Psoas muscle (tissue), 7 donors: ENCODE measurements at regions not wholly inside any gene's neighbourhood (a gene's known extent, or its start where the extent isn't known, plus 50 kb on each side); places are given as distances from the start of the nearest gene placed in this dataset.

Source experiments
- ATAC-seq, 4 donors: fragments of 200-7000 bp; cut with Tn5 transposase; one replicate each; pipeline ENCODE4 v1.9.1; 2020; ENCODE audit warnings: moderate library complexity in 3 of 4, mild to moderate bottlenecking in 2 of 4
- DNase-seq, 2 donors: peaks; one replicate each; pipeline ENCODE4 v3.0.0-alpha.2; 2020
- H3K27ac ChIP-seq: fragments of 200-600 bp; one replicate; pipeline ENCODE4 v1.8.0; 2022
- H3K27me3 ChIP-seq, 3 donors: fragments of 200-600 bp in 1 of 3; one replicate each; pipeline versions ENCODE4 v1.6.1 to v1.8.0; 2013 to 2022; ENCODE audit warnings: low read length in 2 of 3, mild to moderate bottlenecking in 2 of 3, moderate library complexity in 1 of 3; ENCODE audit not compliant: insufficient read depth in 3 of 3
- H3K36me3 ChIP-seq, 2 donors: fragments of 200-600 bp in 1 of 2; one replicate each; pipeline versions ENCODE4 v1.6.1 to v1.8.0; 2013 to 2022; ENCODE audit warnings: low read depth in 1 of 2, mild to moderate bottlenecking in 1 of 2, moderate library complexity in 1 of 2; ENCODE audit not compliant: insufficient read depth in 1 of 2
- H3K4me1 ChIP-seq: fragments of 200-600 bp; one replicate; pipeline ENCODE4 v1.8.0; 2022
- H3K4me3 ChIP-seq: fragments of 200-600 bp; one replicate; pipeline ENCODE4 v1.8.0; 2022; ENCODE audit warnings: mild to moderate bottlenecking
- H3K9me3 ChIP-seq: fragments of 200-600 bp; one replicate; pipeline ENCODE4 v1.8.0; 2022
- CTCF ChIP-seq: fragments of 200-600 bp; IDR thresholded peaks from one replicate; pipeline ENCODE4 v1.8.0; 2022; ENCODE audit warnings: antibody characterized with exemption
- WGBS, 3 donors: extraction: QIAGEN DNeasy Blood & Tissue Kit; methylation state at CpG; one replicate each; pipeline versions ENCODE4 v1.1.6 to v1.1.7; 2013; 5-methylcytosine and 5-hydroxymethylcytosine counted together
- intact Hi-C, 2 donors: fragments of 100-400 bp; cut with DNase I; formaldehyde crosslinking; loops; one replicate each; pipeline versions ENCODE4 v1.11.0 to v1.14.2; 2022
- donor health status: healthy with polysubstance abuse.
- donor health status: DM: no; HTN: no; CAD: no; lungs with moderate emphysema.
- donor health status: Bipolar disorder and iron deficiency.
- donor health status: healthy.
- donor health status: DM: yes; HTN: yes; CAD: no.
- donor health status: DM: no; HTN: no; CAD: no.
- donor health status: DM: yes; HTN: yes; CAD: no.

- intact Hi-C loops, result no loop called here
- H3K9me3 ChIP-seq, result no peaks in the 10 kb centered on the region
- no peak for TF ChIP-seq CTCF
- H3K27me3 ChIP-seq, result no peaks in the 10 kb centered on the region
- H3K27ac ChIP-seq, result no peak overlapping the region
- WGBS, 3 donors, result 38 to 45% (median 39%) methylated on average over 2 of the region's 2 CpGs
- H3K4me3 ChIP-seq, result no peak overlapping the region
- no peaks in the 10 kb centered on the region for H3K36me3 ChIP-seq
- ATAC-seq, result no peak
- DNase-seq, result no peak
- H3K4me1 ChIP-seq, result no peaks in the 10 kb centered on the region
Measured at GRCh38 chr4:28565396-28565795, 1704.8 kb downstream of the STIM2 start.

- TF ChIP-seq CTCF, result no peak
- ATAC-seq (no peak), DNase-seq (no peak)
- Histone ChIP-seq H3K27ac (no peak overlapping the region), H3K9me3 (no peaks in the 10 kb centered on the region), H3K27me3 (no peaks in the 10 kb centered on the region), H3K4me1 (no peaks in the 10 kb centered on the region), H3K4me3 (no peak overlapping the region), H3K36me3 (no peaks in the 10 kb centered on the region)
- intact Hi-C loops, result no loop called here
- 75 to 79% (median 78%) methylated on average over 2 of the region's 2 CpGs for whole genome bisulfite sequencing, 3 donors
Measured at GRCh38 chr4:28600958-28601357, 1740.3 kb downstream of the STIM2 start.

- DNase-seq, result no peak
- TF ChIP-seq CTCF, result no peak
- no peaks in the 10 kb centered on the region for H3K27me3 ChIP-seq
- no peaks in the 10 kb centered on the region for H3K36me3 ChIP-seq
- no peak overlapping the region for H3K4me3 ChIP-seq
- intact Hi-C loops, result no loop called here
- no peaks in the 10 kb centered on the region for H3K4me1 ChIP-seq
- H3K27ac ChIP-seq, result no peak overlapping the region
- H3K9me3 ChIP-seq, result no peaks in the 10 kb centered on the region
- WGBS, 3 donors, result 50 to 70% (median 52%) methylated on average over 3 of the region's 3 CpGs
- ATAC-seq, result no peak
Measured at GRCh38 chr4:28621591-28621990, 1761.0 kb downstream of the STIM2 start.

- Histone ChIP-seq H3K27ac (no peak overlapping the region), H3K4me1 (no peaks in the 10 kb centered on the region), H3K9me3 (no peaks in the 10 kb centered on the region), H3K36me3 (no peaks in the 10 kb centered on the region), H3K27me3 (no peaks in the 10 kb centered on the region), H3K4me3 (no peak overlapping the region)
- WGBS, 3 donors, result 85 to 92% (median 90%) methylated on average over 3 of the region's 3 CpGs
- DNase-seq, result no peak
- TF ChIP-seq CTCF, result no peak
- intact Hi-C loops, result no loop called here
- no peak for ATAC-seq
Measured at GRCh38 chr4:28636971-28637370, 1776.3 kb downstream of the STIM2 start.

- no peak for DNase-seq
- Histone ChIP-seq H3K4me3 (no peak overlapping the region), H3K27ac (no peak overlapping the region), H3K36me3 (no peaks in the 10 kb centered on the region), H3K27me3 (no peaks in the 10 kb centered on the region), H3K4me1 (no peaks in the 10 kb centered on the region), H3K9me3 (no peaks in the 10 kb centered on the region)
- WGBS, 3 donors, result 61 to 79% (median 77%) methylated on average over 2 of the region's 2 CpGs
- ATAC-seq, result no peak
- intact Hi-C loops, result no loop called here
- TF ChIP-seq CTCF, result no peak
Measured at GRCh38 chr4:28639747-28640146, 1779.1 kb downstream of the STIM2 start.
